Keratinocyte (primary cell): ENCODE measurements at regions not wholly inside any gene's neighbourhood (a gene's known extent, or its start where the extent isn't known, plus 50 kb on each side); places are given as distances from the start of the nearest gene placed in this dataset.

Experiments
- CTCF ChIP-seq, 3 experiments: IDR thresholded peaks in 1 of 3; conservative IDR thresholded peaks in 1 of 3; optimal IDR thresholded peaks in 1 of 3; 2 replicates in 2 of 3; 3 replicates in 1 of 3; pipeline versions ENCODE3 to v1.5.1; 2011; ENCODE audit warnings: low read length in 3 of 3, mild to moderate bottlenecking in 3 of 3, moderate library complexity in 2 of 3, control low read depth in 1 of 3, inconsistent platforms in 1 of 3; ENCODE audit not compliant: insufficient read depth in 2 of 3; ENCODE audit errors: extremely low read depth in 1 of 3
- EZH2 ChIP-seq: IDR thresholded peaks from one replicate; pipeline ENCODE4 v1.6.1; 2012; ENCODE audit warnings: inconsistent platforms, mild to moderate bottlenecking, low read length, moderate library complexity

- no peak for TF ChIP-seq CTCF (optimal IDR thresholded peaks at IDR 0.05 in 1 of 3, IDR thresholded peaks at IDR 0.05 in 1 of 3, conservative IDR thresholded peaks at IDR 0.05 in 1 of 3; ENCODE audit: extremely low read depth in 1 of 3, insufficient read depth in 2 of 3, low read length in 3 of 3)
- no peak for TF ChIP-seq EZH2
Observed at GRCh38 chr11:69954756-69955155, 123.4 kb upstream of the ANO1 start.
